ENCODE measurements at regions not wholly inside any gene's neighbourhood (a gene's known extent, or its start where the extent isn't known, plus 50 kb on each side); places are given as distances from the start of the nearest gene placed in this dataset.
A peak's percentile ranks its signal among the peaks of the same experiment; 100 is the strongest.

DNA sequence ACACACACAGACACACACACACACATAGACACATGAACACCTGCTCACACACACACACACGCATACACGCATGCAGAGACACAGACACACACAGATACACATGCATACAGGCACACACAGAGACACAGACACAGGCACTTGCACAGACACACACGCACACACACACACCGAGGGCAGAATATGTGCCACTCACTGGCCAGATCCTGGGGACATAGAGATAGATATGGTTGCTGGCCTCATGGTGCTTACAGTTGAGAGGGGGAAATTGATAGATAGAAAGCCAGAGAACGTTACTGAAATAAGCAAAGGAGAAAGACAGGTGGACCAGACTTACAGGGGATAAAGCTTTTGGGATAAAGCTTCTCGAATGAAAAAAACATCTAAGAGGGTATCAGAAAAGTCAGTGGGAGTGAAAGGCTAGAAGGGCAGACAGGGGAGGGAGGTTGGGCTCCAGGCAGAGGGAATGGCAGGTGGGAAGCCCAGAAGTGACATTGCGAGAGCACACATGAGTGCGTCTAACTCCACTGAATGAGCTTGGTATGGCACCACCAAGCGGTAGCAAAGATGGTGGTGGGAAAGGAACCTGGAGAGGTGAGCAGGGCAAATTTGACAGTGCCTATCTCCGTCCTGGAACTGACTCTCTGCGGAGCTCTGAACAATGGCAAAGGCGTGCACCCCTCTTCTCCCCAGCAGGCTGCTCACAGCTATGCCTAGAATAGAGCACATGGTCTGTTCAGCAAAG, 390.1 kb upstream of the TRIB2 start:
- DNase-seq = no peak

DNA sequence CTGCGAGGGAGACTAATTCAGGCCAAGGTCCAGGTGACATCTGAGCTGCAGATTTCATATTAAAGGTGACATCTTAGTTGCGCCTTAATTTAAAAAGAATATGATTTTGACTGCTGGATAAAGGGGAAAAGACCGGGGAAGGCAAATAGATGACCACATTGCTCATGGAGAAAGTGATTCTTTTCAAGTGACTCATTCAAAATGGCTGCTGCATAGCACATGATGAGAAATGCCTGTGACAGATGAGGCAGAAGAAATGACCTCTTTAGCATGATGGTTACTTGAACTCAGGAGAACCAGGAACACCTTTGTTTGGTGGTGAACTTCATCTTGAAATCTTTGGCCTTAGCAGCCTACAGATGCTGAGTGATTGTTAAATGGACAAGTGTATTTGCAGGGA, 385.8 kb upstream of the TRIB2 start:
- DNase-seq = no peak

DNA sequence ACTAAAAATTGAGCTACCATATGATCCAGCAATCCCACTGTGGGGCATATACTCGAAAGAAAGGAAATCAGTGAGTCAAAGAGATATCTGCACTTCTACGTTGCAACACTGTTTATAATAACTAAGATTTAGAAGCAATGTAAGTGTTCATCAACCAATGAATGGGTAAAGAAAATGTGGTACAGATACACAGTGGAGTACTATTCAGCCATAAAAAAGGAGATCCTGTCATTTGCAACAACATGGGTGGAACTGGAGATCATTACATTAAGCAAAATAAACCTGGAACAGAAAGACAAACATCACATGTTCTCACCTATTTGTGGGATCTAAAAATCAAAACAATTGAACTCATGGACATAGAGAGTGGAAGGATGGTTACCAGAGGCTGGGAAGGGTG, 385.0 kb upstream of the TRIB2 start:
- no peak for DNase-seq

DNA sequence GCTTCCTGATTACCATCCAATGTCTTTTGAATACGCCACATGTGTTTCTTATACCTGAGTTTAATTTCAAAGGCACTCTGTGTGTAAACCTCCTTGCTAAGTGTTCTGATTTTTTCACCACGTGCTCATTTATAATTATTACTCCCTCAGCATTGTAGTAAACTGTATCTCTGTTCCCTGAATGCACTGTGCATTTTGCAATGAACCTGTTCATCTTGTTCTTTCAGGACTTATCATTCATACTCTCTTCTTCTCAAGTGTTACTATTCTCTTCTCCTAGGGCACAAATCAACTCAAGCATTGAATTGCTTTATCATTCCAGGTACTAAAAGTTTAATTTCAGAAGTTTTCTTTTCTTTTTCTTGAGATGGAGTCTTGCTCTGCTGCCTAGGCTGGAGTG, 383.4 kb upstream of the TRIB2 start:
- no peak for DNase-seq

DNA sequence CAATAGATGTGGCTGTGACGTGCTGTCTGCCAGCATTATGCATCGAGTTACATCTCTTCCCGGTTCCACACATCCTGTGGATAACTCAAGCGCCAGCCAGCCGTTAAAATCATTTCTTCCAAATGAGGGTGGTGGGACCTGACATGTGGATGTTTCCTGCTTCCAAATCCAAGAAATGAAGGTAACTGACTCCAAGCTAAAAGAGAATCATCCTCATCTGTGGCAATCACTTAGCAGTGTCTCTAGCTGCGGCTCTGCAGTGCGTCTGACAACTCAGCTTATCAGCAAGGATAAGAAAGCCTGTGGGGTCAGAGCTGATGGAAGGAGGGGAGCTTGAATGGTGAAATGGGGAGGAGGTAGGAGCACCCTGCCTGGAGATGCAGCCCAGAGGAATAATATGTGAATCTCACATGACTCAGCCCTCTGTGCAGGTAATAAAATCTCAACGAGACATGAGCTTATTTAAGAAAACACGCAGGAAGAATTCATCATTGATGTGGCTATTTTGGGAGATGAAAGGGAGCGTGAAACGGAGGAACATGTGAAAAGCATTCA, 382.2 kb upstream of the TRIB2 start:
- DNase-seq = no peak

DNA sequence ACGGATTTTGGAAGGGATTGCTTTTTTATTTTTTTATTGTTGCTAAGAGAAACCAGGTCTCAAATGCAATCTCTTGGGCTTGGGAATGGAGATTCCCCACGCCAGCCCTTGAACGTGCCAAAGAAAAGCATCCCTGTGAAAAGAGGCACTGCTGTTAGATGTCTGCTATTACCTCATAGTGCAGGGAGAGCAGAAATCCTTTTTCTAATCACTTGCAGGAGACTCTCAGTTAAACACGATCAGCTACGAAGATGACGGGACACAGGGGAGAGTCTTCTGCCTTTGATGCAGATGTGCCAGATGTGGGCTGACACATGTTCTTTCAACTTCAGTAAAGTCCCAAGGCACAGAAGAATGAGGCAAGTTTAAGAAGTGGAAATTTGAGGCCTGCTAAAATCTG, 381.6 kb upstream of the TRIB2 start:
- no peak for DNase-seq

DNA sequence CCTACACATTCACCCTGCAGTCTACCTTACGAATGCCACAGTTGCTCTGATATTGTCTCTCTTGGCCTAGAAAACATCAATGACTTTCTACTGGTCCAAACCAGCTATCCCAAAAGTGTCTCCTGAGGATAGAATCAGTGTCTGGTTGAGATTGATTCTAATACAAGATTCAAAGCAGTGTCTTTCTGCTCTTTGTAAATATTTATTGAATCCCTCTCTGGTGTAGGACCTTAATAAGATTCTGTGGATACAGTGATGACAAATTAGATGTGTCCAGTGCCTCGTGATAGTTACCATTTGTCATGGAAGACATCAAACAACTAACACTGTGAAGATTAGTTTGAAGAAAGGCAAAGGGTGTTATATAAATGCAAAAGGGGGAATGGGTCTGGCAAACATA, 380.7 kb upstream of the TRIB2 start:
- DNase-seq = no peak

DNA sequence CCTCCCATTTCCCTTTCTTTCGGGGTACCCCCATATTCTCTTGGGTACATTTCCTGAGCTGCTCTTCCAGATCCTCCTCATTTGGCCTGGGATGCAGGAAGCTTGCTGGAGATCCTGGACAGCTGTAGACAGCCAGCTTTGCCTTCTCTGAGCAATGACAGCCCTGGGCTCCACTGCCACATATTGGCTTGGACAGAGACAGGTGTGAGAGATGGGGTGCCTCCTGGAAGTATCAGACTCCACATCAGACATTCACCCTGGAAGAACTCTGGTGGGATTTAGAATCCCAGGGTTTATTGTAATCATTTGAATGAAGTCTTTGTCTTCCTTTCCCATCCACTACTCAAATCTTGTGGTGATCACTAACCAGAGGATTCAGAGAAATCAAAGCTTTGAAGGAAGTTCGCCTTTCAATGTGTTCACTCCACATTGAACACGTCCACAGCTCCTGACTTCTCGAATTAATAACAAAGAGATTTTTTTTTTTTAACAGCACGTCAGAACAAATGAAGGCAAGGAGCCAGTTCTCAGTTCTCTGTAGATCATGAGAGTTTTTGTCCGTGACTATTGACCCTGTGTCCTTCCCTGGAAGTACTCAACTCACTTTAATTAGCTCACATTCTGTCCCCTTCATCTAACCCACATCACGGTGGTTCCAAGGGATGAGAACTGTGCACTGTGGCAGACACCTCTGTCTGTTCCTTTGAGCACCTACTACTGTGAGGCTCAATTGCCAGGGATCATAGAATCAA, 377.6 kb upstream of the TRIB2 start:
- no peak for DNase-seq

DNA sequence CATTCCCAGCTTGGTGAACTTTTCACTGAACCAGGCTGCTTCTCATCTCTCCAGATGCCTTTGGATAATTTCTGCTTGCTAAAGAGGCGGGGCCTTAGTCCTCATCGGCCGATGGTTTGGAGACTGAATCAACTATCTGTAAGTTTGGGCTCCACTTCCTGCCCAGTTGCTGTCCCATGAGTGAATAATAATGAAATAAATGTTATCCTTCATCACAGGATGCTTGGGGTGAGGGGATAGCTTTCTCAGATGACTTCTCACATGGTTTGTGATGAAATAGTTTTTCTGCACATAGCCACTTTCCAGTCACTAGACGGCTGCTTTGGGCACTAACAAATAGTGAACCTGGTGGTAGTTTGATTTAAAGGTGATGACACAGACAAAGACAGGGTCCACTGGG, 376.6 kb upstream of the TRIB2 start:
- no peak for DNase-seq

DNA sequence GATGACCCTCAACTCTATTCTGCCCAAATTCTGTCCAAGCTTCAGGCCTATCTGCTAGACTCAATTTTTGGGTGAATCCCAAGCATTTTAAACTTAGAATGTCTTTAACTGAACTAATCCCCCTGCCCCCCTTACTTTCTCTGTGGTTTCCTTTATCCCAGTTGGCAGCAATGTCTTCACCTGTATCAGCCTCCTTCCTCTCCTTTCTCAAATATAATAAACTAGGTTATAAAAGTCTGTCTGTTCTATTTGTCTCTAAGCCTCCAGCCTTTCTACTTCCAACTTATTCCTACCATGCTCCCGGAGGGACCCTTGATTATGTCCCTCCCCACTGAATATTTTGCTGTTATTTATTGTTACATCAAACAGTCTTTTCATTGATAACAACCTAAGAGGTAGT, 375.5 kb upstream of the TRIB2 start:
- no peak for DNase-seq

DNA sequence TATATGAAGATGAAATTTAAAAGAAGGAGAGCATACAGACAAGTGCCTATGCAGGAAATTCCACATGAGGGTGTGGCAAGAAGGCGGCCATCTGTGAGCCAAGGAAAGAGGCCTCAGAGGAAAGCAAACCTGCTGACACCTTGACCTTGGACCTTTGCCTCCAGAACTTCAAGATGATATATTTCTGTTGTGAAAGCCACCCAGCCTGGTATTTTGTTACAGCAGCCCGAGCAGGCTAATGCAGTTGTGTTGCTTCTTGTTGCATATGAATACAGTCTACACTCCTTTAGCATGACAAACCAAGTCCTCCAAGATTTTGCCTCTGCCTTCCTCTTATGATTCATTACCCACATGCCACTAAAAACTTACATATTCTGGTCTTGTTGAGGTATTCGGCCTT, 374.8 kb upstream of the TRIB2 start:
- no peak for DNase-seq

DNA sequence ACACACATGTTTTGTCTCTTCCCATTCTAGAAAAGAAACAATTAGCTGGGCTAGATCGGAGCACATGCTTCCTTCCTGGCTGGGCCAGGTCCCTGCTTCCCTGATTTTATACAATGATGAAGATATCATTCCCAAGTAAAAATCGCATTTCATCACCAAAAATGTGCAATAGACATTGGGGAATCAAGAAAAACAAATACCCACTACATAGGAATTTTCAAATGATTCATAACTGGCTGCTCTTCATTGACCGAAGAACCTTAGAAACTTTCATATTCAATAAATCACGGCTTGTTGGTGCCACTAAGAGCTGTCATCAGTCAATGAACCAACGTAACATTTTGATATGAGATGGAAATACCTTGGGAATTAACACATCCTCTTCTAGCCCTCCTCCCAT, 373.6 kb upstream of the TRIB2 start:
- no peak for DNase-seq

DNA sequence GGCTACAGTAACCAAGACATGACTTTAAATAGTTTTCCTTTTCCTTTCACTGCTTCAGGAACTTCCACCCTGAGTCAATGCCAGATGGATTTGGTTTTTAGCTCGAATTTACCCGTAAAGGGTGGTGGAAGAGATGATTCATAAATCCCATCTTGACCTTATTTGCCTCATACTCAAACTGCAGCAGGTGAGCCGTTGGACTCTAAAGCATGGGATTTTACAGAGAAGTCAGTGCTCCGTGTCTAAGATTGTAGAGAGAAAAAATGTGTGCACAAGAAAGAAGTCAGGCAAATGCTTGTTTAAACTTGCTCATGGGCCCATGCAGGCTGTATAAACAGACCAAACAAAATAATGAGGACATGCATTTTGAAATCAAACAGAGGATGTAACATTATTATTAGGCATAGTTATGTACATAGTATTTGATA, 369.7 kb upstream of the TRIB2 start:
- peak in 1 of 2 experiments; percentile 4 for DNase-seq

DNA sequence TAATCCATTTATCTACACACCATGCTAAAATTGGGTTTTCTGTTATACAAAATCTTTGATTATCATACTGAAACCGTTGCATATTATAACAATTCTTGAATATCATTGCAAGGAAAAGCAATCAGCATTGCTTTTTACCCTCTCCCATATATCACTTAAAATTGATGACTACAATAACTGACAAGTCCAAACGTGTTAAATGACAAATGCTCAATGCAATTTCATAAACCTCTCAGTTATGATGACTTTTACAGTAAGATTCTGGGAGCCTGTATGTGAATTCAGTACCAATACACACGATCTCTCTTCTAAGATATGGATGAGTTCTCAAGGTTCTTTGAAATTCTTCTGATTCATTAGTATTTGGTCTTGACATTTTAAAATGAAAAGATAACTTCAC, 368.5 kb upstream of the TRIB2 start:
- no peak for DNase-seq

DNA sequence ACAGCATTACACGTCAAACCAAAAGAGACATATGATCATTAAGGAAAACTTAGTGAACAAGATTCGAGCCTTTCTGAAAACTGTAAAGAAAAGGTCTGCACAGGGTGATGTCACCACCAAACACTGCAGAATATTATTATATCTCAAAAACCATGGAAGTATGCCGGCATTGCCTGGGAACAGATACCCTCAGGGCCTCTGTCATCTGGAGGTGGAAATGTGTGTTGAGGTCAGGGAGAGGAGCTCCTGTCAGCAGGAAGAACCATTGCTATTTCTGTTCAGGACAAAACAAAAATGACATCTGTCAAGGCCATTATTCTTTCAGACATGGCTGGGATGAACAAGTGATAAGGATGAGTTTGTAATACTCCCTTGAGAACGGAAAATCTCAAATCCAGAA, 365.9 kb upstream of the TRIB2 start:
- DNase-seq = no peak

DNA sequence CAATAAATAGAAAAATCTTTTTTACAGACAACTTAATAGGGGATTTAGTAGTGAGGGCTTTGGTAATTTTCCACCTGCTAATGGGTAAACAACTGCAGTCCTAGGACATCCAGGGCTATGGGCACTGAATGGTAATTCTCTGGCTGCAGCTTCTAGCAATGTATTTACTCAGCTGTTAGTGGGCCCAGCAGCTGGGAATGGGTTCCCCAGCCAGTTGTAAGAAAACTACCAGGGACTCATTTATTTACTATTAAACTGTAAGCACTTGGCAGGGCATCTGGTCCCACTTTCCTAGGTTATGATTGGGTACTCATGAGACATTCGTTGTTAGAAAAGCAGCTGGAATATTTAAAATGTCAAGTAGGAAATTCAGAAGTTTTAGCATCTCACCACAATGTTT, 363.8 kb upstream of the TRIB2 start:
- peak; percentile 25 to 54 for DNase-seq

DNA sequence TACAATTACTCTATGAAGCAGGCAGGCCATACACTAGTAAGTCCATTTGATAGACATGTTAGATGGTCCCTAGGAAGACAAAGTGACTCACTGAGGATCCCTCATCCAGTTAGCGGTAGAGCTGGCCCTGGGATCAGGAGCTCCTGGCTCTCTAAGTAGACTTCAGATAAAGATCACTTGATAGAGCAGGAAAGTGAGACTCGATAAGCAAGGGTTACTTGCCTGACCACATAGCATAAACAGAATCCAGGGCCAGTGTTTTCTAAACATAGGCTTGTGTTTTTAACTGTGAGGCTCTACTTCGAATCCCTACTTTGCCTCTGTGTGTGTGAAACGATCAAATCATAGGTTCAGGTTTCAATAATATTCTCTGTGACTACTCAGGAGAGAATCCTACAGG, 355.2 kb upstream of the TRIB2 start:
- no peak for DNase-seq

DNA sequence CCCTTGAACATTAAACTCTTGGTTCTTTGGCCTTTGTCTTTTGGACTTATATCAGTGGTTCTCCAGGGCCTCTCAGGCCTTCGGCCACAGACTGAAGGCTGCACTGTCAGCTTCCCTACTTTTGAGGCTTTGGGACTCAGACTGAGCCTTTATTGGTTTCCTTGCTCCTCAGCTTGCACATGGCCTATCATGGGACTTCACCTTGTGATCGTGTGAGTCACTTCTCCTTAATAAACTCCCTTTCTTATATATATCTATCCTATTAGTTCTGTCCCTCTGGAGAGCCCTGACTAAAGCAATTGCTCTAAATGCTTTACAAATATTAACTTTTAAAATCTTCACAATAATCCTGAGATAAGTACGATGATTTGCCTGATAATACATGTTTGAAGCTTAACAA, 353.6 kb upstream of the TRIB2 start:
- DNase-seq = no peak

DNA sequence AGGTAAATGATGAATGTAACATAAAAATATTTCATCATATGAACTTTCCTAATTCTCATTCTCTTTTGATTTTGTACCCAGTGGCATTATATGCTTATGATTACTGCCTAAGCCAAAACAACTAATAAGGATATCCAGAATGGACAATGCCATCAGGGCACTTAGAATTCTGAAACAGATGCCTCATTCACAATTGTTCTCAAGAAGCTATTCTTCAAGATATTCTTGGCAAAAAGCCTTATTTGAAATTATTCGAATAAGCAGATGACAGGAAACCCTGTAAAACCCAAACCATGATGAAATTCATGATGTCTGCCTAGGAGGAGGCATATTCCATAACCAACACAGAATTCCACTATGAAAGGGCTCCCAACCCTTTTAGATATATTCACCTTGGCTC, 353.2 kb upstream of the TRIB2 start:
- DNase-seq = no peak

DNA sequence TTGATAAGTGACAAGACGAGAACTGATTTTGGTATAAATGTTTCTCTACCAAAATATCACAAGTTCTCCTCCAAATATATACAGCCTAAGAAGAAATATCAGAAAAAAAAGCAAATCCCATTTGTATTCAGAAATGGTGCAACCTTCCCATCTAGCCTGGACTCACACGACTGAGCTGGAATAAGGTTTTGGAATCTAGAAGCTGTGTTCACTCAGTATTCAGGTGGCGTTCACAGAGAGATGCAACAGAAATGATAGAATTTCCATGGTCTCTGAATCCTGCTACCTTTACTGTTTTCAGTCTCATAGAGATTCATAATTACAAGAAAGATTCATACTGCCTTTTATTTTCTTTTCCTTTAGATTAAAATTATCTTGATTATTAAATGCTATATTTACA, 347.2 kb upstream of the TRIB2 start:
- DNase-seq = no peak

DNA sequence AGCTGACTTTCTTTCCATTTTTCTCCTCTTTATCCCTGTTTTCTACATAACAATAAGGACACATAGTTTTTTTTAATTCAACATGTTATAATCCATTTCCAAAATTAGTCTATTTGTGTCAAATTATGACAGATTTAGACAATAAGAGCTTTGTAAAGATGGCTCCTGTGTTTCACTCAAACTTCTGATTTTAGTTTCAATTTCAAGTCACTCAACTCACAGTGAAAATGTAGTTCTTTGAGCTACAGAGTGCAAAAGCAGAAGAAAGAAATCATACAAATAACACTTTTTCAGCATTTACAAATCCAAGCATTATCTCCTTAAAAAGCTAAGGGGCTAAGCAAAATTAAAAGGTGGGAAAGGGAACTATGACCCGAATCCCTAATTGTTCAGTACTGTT, 340.7 kb upstream of the TRIB2 start:
- no peak for DNase-seq

DNA sequence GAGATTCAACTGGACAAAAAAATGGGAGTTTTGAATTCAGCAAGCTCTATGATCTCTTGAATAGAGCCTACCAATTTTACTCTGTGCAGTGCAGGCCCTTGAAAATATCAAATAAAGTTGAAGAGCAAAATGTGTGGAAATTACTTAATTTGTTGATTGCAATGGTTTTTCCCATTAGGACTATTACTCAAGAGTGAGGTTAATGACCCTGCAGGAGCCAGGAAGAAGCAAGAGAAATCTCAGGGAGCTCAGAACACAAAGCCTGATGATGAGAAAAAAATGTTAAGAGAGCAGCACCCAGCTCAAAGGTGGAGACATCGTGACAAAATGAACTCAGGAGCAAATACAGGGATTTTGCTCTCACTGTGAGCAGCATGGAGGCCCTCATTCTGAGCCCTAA, 337.6 kb upstream of the TRIB2 start:
- no peak for DNase-seq

DNA sequence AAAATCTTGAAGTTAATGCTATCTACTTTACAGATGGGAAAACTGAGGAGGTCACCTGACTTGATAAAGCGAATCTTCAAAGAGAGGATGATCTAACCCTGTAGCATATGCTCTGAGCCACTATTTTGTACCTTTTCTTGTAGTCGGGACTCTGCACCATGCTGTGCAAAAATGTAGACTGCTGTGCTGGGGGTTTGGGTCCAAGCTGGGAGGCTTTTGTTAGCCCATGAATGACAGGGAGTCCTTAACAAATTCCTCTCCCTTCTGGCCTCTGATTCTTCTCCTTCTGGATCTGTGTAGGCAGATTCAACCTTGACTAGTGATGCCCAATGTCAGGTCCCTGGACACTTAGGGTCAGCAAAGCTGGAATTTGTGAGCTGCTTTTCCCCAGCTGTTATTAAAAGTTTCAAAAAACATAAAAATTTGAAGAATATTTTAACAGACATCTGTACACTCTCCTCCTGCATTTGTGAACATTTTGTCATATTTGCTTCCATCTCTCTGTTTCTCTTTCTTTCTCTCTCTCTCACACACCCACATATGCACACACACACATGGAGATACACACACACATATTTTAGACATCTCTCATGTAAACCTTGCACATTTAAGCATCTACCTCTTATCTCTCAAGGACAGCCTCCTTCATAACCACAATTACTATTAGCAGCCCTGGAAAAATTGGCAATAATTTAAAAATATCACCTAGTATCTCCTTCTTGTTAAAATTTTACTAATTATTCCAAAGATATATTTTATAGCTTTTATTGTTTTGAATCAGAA, 335.0 kb upstream of the TRIB2 start:
- DNase-seq = no peak

DNA sequence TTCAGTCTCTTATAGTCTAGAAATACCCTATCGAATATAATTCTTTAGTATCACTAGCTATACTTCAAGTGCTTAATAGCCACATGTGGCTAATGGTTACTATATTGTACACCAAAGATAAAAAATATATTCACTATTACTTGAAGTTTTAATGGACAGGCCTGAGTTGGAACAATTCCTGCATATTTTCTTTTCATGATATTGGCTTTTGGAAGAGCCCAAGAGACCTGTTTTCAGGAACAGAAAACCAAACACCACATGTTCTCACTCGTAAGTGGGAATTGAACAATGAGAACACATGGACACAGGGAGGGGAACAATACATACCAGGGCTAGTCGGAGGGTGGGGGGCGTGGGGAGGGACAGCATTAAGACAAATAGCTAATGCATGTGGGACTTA, 334.4 kb upstream of the TRIB2 start:
- no peak for DNase-seq

Measured in NCI-H1930 (cell line).